HG03135 (cell line): ENCODE measurements at regions not wholly inside any gene's neighbourhood (a gene's known extent, or its start where the extent isn't known, plus 50 kb on each side); places are given as distances from the start of the nearest gene placed in this dataset.
"Not testable (repeated sequence)": the region's sequence is repeated elsewhere in the genome, so short reads cannot be mapped to it uniquely, and the experiment has no call there.

Source experiments
- ATAC-seq: cut with Tn5 transposase; IDR thresholded peaks from one replicate; pipeline ENCODE4 v1.9.1; 2021; ENCODE audit warnings: mild to moderate bottlenecking, moderate library complexity; ENCODE audit not compliant: unreplicated experiment

DNA sequence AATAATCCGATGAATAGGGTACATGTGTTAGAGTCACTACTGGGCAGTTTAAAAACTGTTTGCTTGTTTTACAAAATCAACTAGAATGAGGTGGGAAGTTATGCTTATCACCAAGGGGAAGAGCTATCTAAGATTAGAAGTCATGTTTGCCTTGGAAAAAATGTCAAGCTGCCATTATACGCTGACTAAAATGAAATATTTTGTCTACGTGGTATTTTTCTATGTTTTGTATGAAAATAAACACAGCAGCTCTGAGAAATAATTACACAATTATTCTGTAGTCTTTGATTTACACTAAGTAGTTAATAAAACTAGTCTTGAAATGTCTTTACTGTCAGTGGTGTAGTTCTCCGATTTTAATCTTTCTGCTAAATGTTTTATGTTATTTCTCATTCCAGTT, 241.9 kb upstream of the TARS1 start:
- no peak for ATAC-seq

DNA sequence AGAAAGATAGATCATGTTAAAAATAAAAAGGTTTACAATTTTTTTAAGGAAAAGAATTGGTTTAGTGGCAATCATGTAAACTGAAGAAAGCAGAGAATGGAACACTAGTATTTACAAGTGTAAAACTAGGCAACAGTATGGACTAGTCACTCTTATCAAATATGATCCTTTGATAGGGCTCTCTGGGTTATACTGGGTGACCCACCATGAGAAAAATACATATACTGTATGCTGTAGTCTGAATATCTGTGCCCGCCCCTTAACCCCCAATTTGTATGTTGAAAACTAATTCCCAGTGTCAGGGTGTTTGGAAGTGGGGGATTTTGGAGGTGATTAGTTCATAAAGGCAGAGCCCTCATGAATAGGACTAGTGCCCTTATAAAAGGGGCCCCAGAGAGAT, 236.8 kb upstream of the TARS1 start:
- ATAC-seq = no peak

DNA sequence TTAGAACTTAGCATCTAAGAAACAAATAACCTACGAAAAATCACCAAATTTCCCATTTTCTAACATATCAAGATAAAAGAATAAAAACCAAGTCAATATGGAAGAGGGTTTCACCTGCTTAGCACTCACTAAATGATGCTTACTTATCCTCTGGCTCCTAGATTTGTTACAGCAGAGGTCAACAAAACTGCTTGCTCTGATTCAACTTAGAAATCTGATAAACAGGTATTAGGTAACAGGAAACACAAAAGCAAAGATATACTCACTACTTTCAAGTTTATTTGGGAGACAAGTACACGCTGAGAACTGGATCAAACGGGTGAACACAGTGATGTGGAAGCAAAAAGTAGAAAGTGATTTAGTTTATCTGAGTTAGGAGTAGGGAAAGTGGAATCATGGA, 235.7 kb upstream of the TARS1 start:
- ATAC-seq = no peak

DNA sequence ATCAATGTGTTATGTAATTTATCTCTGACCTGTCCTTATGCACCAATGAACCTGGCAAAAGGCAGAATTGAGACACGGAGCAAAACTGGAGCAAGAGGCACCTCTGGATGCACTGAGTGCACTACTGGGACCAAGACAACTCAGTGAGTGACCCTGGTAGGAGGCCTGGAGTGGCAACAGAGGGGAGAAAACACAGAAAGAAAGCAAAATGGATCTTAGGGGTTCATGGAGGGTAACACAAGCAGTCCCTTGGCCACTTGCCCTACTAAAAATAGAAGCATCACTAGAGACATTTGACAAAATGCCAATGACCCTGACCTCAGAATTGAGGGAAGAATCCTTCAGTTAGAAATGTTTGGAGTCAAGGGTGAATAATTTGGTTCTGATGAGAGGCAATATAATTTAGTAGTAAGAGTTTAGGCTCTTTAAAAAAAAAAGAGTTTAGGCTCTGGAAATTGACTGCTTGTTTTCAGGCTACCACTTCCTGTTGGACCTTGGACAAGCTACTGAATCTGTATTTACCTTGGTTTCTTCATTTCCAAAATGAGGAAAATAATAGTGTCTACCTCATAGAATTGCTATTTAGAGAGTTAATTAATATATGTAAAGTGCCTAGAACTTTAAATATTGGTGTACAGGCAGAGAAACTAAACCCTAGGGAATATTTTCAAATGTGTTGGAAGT, 234.9 kb upstream of the TARS1 start:
- no peak for ATAC-seq

DNA sequence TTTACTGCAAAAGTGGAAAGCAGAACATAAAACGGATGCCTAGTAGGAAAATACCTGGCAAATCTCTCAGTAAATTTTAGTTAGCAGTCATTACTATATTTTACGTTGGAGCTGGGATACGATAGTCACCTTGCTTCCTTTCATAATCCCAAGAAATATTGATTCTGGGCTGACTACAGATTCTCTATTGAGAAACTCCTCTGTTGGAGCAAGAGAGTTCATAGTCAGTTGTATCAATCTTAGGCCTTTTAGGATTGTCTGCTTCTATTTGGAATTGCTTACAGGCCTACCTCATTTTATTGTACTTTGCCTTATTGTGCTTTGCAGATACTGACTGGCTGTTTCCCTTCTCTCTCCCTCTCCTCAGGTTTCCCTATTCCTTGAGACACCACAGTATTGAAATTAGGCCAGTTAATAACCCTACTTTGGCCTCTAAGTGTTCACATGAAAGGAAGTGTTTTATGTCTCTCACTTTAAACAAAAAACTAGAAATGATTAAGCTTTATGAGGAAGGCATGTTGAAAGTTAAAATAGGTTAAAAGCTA, 233.7 kb upstream of the TARS1 start:
- ATAC-seq = no peak

DNA sequence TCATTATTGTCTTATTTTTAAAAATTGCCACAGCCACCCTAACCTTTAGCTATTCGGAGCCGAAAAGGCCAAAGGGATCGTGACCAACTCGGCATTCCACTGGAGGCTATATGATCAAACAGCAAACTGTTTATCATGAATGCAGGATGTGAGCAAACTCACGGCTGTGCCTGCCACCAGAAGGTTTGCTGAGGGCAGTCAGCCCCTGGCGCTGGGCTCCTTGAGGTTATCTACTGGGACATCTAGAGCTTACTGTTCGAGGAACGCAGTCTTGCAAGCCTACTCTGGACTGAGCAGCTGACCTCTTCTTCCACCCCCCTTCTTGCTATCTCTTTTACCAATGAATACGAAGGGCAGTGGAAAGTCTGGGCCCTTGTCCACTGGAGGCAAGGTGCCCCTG, 231.5 kb upstream of the TARS1 start:
- ATAC-seq = no peak

DNA sequence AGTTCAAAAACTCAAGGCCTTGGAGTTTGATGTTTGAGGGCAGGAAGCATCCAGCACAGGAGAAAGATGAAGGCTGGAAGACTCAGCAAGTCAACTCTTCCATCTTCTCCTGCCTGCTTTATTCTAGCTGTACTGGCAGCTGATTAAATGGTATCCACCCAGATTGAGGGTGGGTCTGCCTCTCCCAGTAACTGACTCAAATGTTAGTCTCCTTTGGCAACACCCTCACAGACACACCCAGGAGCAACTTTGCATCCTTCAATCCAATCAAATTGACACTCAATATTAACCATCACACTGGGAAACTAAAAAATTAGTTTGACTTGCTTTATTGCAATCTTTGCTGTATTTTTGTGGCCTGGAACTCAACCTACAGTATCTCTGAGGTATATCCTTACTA, 230.5 kb upstream of the TARS1 start:
- not testable (repeated sequence) for ATAC-seq

DNA sequence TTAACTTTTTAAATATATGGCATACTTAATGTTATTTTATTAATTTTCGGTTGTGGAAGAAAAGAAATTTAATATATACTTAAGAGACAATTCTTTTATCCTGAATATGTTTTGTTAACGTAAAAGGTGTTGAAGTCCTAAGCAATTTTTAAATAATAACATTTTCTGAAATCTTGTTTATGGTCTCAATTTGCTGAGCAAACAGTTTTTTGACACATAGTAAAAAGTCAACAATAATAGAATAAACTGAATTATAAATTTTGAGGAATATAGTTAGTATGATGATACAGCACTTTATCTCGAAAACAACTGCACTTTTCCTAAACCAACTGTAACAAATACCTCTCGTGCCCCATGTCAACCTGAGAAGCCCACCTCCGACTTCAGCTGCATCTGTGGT, 229.8 kb upstream of the TARS1 start:
- no peak for ATAC-seq

DNA sequence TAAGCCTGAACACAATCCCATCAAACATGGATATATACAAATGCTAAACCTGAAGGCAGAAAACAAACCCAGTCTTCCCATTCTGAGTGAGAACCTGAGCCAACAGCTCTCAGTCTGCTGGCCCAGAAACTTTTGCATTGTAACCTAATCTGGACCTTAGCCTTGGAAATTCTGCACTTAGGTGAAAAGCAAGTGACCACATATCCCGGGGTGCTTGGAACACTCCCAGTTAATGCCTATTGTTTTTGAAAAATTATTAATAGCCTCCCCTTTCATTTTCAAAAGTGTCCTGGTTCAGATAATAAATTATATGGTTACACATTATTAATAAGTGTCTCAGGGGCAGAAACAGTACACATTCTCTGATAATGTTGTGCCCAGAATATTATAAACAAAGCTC, 228.3 kb upstream of the TARS1 start:
- no peak for ATAC-seq

DNA sequence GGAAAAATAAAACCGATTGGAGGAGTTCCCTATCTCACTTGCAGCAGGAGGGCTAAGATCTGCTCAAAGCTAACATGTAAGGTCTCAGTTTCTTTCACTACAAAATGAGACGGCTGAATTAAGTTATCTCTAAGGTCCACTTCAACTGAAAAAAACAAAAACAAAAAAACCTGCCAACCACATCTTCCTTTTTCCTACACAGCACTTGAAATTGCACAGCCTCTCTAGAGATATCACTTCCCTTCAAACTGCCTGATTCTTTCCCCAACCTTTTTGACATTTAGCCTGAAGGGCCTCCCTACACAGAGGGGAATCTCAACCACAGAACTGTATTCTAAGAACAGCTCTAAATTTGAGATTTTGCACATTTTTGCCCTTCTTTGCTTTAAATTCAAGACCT, 227.9 kb upstream of the TARS1 start:
- ATAC-seq = no peak

DNA sequence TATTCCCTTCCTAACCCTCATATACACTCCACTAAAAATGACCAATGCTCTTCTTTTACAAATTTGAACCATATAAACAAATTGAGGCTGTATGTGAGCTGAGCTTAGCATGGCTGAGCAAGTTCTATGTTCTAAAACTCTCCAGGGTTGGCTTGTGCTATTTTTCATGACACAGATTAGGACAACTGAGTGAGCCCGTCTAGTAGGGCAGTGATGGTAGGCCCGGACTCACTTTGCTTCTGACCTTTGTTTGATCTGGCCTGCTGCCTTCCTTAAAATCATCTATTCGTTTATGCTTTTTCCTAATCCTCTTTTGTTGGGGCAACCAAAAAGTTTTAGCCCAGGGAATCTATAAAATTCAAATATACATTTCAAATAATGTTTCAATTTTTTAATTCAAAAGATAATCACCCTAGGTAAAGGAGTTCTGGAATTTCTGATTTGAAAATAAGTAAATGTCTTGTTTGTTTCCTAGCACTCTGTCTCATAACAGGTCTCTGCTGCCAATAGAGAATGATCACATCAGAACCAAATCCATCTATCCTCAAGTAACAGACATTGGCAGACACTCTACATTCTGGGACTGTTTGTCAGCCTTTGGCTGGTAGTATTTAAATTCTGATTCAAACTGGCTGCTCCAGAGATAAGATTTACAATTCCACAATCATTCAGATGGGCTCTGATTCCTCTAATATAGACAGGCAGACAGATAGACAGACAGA, 217.0 kb upstream of the TARS1 start:
- ATAC-seq = no peak

DNA sequence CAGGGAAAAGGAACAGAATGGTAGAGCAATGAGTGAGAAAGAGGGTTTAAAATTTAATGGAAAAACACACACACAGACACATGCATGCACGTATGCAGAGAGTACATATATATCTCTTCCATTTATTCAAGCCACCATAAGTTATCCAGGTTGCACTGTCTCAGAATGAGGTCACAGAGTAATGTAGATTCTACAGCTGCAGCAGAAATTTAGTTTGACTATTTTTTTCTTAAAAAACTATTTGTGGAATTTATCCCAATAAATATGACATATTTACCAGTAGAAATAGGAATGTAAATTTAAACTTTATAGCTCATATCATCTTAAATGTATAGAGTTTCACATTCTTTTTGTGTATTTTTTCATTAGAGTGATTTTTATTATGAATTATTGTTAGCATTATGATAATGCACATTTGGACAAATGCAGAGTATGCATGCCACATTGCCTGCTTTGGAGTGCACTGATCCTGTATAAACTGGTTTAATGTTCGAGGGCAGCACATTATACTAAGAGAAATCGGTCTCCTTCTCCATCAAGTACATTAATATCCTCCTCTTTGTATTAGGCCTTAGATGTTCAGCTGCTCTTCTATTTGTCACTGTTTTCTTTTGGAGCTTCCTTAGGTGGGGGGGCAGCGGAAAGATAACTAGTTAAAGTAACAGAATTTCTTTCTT, 216.3 kb upstream of the TARS1 start:
- ATAC-seq = no peak

DNA sequence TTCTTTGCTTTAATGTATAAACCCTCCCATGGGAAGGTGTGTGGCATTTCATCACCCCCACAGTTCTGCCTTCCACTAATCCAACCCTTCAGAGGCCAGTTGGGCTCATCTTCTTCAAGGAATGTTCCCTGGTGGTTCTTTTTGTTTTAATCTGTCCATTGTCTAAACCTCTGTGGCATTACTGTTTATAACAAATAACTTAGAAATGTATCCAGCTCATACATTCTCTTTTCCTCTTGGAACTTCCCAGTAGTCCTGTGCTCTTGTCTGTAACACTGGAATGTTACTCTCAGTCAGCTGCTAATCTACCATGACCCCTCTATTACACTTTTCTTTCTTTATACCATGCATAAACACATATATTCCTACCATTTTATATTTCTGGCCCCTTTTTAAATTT, 213.5 kb upstream of the TARS1 start:
- ATAC-seq = no peak

DNA sequence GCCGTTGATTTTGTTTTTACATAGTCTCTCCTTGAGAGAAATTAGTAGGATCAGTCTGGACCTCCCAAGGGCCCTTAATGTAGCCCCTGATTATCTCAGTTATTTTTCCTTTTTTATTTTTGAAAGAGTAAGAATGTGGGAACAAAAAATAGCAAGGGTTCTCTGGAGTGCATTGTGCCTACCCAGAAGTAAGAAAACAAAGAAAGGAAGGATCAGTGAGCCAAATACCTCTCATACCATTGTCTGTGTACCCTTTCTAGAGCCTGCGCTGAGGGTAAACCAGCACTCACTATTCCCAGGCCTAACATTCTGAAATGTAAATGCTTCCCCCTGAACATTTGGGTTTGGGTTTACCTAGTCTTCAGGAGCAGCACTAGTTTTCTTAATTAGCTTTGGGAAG, 213.0 kb upstream of the TARS1 start:
- ATAC-seq = no peak

DNA sequence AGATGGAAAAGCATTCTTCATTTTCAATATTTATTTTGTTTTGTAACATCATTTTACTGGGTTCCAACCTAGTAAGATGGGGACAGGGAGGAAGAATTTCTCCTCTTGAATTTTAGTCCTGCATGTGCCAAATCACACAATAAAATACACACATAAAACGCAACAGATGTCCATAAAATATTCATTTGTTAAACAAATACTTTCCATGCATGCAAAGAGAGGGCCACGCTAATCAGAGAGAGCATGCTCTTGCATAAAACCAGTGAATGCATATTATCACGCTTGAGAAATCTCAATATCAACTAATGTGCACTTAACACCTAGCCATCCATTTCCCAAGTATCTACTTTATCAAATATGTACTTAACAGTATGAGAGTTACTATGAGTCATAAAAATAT, 212.6 kb upstream of the TARS1 start:
- no peak for ATAC-seq

DNA sequence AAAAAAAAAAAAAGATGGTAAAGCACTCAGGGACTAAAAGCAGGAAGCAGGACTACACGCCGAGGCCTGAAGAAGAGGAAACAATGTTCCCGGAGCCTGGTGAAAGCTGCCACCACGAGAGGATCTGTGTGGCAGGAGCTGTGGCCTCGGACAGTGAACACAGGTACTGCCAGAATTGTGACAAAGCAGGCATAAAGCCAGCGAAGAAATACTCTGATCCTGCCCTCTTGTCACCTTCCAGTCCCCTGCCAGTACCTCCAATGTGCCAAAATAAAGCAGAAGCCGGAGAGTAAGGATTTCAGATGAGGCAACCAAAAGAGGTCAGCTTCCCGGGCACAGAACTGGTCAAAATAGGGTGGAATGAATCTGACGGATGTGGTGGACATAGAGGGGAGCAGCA, 211.5 kb upstream of the TARS1 start:
- no peak for ATAC-seq

DNA sequence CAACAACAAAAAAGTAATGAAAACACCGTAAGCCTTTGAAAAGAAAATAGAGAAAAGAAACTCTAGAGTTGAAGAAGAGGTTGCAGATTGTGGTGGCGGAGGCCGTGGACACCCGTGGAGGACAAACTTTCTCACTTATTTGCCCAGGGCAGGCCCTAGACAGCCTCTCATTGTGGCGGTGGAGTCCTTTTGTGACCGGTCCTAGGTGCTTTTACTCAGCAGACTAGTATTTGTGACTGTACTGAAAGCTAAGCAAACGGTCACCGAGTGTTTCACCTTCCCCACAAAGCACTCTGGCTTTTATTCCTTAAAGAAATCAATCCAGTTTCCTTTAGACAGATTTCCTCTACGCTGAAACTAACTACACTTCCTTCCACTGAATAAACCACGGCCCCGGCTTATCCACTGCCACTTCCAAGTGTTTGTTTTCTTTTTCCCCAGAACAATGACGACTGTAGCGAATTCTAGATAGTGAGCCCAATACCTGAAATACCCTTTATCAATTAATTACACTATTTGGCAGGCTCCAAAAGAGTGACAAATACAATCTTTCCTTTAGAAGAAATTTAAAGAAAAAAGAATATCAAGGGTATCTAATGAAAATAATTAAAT, 210.2 kb upstream of the TARS1 start:
- ATAC-seq = no peak

DNA sequence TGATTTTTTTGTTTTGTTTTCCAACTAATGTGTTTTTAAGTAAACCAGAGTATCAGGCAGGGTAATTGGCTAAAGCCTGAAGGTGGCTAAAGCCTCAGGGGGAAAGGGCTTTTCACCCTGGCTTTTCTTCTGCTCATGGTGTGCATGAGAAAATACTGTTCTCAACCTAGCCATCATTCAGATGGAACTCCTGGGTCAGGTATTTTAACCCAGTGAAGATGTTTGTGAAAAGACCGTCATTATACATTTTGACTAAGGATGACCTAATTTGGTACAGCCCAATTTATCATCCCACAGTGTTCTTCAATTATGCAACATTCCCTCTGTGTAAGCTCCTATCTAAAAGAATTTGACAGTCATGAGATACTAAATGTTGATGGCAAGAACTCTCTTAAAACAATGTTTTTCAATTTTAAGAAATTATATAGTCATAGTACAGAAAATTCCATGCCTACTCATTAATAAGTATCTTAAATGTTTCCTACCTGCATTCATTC, 209.5 kb upstream of the TARS1 start:
- ATAC-seq = no peak

DNA sequence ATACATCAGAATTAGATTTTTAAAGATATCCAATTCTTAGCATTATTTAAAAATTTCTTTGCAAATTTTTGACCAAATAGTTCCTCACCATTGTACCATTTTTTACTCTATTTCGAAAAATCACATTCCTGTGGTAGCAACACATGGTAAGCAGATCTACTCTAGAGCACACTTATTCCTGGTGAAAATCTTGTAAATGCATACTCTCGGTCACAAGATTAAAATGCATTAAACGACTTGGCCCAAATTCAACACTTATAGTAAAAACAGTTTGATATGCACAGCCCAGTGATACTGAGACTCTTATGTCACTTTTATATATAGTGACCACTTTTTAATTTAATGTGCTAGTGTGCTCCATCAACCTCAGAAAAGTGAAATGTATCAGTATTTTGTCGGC, 208.8 kb upstream of the TARS1 start:
- ATAC-seq = no peak

DNA sequence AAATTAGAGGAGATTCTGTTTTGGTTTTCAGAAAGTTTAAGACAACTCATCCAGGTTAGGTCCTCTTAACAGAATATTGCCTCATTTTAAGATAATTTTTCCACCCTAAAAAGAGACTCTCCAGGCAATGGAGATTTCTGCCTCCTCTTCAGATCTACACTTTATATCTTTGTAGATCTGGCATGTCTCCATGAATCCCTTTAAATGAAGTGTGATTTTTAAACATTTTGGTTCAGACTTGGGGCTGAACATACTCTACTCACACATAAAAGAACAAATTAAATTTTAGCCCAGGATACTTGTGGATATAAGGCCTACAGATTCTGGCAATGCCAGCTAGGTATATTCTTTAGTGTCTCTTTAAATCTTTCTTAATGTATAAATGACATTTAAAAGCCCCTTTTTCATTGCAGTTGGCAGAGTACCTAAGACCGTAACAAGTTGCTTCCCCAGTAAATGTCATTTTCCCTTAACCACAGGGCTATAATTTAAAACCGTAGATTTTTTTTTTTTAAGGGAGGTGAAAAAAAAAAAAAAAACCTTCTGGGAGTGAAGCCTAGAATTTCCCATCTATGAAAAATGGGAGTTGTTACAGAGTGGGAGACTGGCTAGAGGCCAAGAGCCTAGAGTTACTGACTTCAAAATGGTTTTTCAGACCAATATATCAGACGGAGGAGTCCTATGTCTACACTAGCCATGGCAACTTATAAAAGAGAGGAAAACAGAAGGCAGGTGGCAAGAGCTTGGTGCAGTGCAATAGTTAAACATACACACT, 207.8 kb upstream of the TARS1 start:
- ATAC-seq = no peak

DNA sequence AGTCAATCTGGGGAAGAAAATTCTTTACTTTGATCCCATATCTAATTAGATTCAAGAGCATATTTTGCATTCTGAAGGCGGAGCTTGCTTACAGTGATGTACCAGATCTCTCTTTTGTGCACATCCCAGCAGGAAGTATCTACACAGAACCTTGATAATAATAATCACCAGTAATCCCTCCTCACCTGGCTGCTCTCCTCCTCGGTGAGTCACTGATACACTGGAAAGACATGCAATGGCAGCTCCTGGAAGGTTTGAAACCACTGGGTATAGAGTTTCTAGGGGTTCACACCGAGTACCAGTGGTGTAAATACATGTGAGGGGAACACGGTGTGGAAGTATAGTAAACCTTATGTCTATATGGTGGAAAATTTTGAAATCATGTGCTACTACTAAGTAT, 205.5 kb upstream of the TARS1 start:
- no peak for ATAC-seq
